ENCODE measurements at regions not wholly inside any gene's neighbourhood (a gene's known extent, or its start where the extent isn't known, plus 50 kb on each side); places are given as distances from the start of the nearest gene placed in this dataset.

DNA sequence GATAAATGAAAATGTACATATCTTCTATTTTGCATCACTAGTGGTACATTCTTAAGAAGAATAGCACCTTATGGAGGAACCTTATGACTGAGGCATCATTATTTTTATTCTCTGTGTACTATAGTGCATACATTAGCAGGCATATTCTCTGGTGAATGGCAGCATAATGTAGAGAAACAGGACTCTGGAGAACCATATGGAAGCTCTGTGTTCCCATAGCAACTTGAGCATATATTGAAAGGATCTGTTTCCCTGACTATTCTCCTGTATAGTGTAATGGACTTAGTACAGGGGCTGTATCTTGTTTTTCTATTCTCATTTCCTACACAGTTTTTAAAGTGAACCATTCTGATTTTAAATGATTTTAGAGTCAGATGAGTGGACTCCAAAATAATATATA lies 128.4 kb upstream of the SMIM30 start:
- no peak for DNase-seq

DNA sequence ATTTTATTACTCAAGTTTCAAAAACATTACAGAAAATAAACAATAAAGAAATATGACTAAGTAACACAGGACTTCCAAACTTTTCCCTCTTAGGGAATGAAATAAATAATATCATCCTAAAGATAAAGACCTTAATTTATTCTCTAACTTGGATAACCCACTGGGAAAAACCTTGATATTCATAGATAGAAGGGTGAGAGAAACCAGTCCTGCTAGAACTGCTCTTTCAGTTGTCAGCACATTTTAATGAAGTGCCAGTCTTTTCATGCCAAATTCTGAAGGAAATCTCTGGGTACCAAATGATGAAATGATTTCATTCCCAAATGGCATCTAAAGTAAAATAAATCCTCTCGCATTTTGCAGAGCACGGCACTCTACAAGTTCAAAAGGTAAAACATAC lies 114.5 kb upstream of the SMIM30 start:
- intact Hi-C loops (cut with micrococcal nuclease), result no loop called here
- no peaks in the 10 kb centered on the region for H3K36me3 ChIP-seq (replicated peaks in 1 of 2; ENCODE audit: control insufficient read depth in 1 of 2, insufficient read depth in 2 of 2, low read length in 2 of 2)
- no peak overlapping the region for H3K4me2 ChIP-seq (replicated peaks; ENCODE audit: extremely low read depth, low read length, poor library complexity, severe bottlenecking)
- Mint-ChIP-seq H3K4me1 (no peaks in the 10 kb centered on the region), H3K36me3 (no peaks in the 10 kb centered on the region), H3K27ac (no peak overlapping the region), H3K9me3 (peaks cover 1 to 9% (median 2%) of the 10 kb centered on the region in 7 donors), H3K27me3 (ENCODE audit: low read depth in 3 of 3) (no peaks in the 10 kb centered on the region), H3K4me3 (no peak overlapping the region)
- TF ChIP-seq, protein P1, sequence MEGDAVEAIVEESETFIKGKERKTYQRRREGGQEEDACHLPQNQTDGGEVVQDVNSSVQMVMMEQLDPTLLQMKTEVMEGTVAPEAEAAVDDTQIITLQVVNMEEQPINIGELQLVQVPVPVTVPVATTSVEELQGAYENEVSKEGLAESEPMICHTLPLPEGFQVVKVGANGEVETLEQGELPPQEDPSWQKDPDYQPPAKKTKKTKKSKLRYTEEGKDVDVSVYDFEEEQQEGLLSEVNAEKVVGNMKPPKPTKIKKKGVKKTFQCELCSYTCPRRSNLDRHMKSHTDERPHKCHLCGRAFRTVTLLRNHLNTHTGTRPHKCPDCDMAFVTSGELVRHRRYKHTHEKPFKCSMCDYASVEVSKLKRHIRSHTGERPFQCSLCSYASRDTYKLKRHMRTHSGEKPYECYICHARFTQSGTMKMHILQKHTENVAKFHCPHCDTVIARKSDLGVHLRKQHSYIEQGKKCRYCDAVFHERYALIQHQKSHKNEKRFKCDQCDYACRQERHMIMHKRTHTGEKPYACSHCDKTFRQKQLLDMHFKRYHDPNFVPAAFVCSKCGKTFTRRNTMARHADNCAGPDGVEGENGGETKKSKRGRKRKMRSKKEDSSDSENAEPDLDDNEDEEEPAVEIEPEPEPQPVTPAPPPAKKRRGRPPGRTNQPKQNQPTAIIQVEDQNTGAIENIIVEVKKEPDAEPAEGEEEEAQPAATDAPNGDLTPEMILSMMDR (IDR thresholded peaks at IDR 0.05), result no peak
- no CpG with 5 or more reads among the region's 2 CpGs for WGBS (ENCODE audit: insufficient coverage)
- H3K9ac ChIP-seq (ENCODE audit: insufficient read depth, low read length, poor library complexity, severe bottlenecking), result no peak overlapping the region
- no peak for DNase-seq
- no peaks in the 10 kb centered on the region for H3K4me1 ChIP-seq (ENCODE audit: control insufficient read depth in 1 of 2, insufficient read depth in 2 of 2, low read length in 2 of 2)
- H4K20me1 ChIP-seq (ENCODE audit: insufficient read depth, low read length), result no peaks in the 10 kb centered on the region
- no peaks in the 10 kb centered on the region for H3K27me3 ChIP-seq (ENCODE audit: control insufficient read depth in 2 of 2, insufficient read depth in 2 of 2, low read length in 2 of 2)
- H3K4me3 ChIP-seq (replicated peaks in 1 of 3; ENCODE audit: low read depth in 2 of 3, low read length in 3 of 3), result no peak overlapping the region
- H3K27ac ChIP-seq (ENCODE audit: low read depth in 1 of 2, low read length in 2 of 2), result no peak overlapping the region
- no peaks in the 10 kb centered on the region for H3K9me3 ChIP-seq (replicated peaks in 1 of 2; ENCODE audit: control insufficient read depth in 1 of 2, insufficient read depth in 1 of 2, low read length in 2 of 2)
- no peak overlapping the region for H2AFZ ChIP-seq (ENCODE audit: insufficient read depth, low read depth, low read length, poor library complexity, severe bottlenecking)
- no peaks in the 10 kb centered on the region for H3K79me2 ChIP-seq (ENCODE audit: insufficient read depth, low read length)

More for the DNA sequence above, 128.4 kb upstream of the SMIM30 start:
- Mint-ChIP-seq H3K4me1 (no peaks in the 10 kb centered on the region), H3K9me3 (peaks cover 0 to 6% (median 3%) of the 10 kb centered on the region in 7 donors), H3K27me3 (ENCODE audit: low read depth in 3 of 3) (peaks cover 0 to 1% (median 0%) of the 10 kb centered on the region in 3 donors), H3K36me3 (no peaks in the 10 kb centered on the region), H3K27ac (no peak overlapping the region), H3K4me3 (no peak overlapping the region)
- intact Hi-C loops (cut with micrococcal nuclease), result no loop called here
- H3K36me3 ChIP-seq (replicated peaks in 1 of 2; ENCODE audit: control insufficient read depth in 1 of 2, insufficient read depth in 2 of 2, low read length in 2 of 2), result no peaks in the 10 kb centered on the region
- no peaks in the 10 kb centered on the region for H3K27me3 ChIP-seq (ENCODE audit: control insufficient read depth in 2 of 2, insufficient read depth in 2 of 2, low read length in 2 of 2)
- no peaks in the 10 kb centered on the region for H4K20me1 ChIP-seq (ENCODE audit: insufficient read depth, low read length)
- no peak overlapping the region for H3K27ac ChIP-seq (ENCODE audit: low read depth in 1 of 2, low read length in 2 of 2)
- H3K9ac ChIP-seq (ENCODE audit: insufficient read depth, low read length, poor library complexity, severe bottlenecking), result no peak overlapping the region
- peaks cover 0 to 4% of the 10 kb centered on the region in 2 donors for H3K9me3 ChIP-seq (replicated peaks in 1 of 2; ENCODE audit: control insufficient read depth in 1 of 2, insufficient read depth in 1 of 2, low read length in 2 of 2)
- TF ChIP-seq, protein P1 (IDR thresholded peaks at IDR 0.05), result no peak
- no peak overlapping the region for H3K4me3 ChIP-seq (replicated peaks in 1 of 3; ENCODE audit: low read depth in 2 of 3, low read length in 3 of 3)
- no peak overlapping the region for H3K4me2 ChIP-seq (replicated peaks; ENCODE audit: extremely low read depth, low read length, poor library complexity, severe bottlenecking)
- H2AFZ ChIP-seq (ENCODE audit: insufficient read depth, low read depth, low read length, poor library complexity, severe bottlenecking), result no peak overlapping the region
- H3K79me2 ChIP-seq (ENCODE audit: insufficient read depth, low read length), result no peaks in the 10 kb centered on the region
- no peaks in the 10 kb centered on the region for H3K4me1 ChIP-seq (ENCODE audit: control insufficient read depth in 1 of 2, insufficient read depth in 2 of 2, low read length in 2 of 2)

Measured in CD14-positive monocyte (primary cell).